ENCODE measurements at regions not wholly inside any gene's neighbourhood (a gene's known extent, or its start where the extent isn't known, plus 50 kb on each side); places are given as distances from the start of the nearest gene placed in this dataset.

DNA sequence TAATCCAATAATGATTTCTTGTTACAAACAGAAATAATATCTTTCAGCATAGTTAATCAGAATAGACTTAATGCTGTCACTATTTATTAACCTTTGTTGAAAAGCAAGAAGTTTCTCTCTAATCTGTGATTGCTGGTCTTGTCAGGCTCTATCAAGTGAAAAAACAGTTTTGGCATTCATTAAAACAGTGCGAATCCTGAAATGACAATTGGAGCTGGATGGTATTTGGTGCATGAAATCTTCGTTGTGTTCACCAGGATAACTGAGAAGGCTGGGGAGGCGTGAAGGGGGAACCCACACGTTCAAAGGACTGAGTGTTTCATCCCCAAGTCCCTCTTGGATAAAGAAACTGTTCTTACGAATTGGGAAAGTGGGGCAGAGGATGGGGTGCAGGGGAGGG, 190.2 kb upstream of the MYL2 start:
- no peak for DNase-seq (ENCODE audit: low spot score)

GRCh38 chr12:111108726-111109125, 188.3 kb upstream of the MYL2 start:
- no peak for DNase-seq (ENCODE audit: low spot score)

DNA sequence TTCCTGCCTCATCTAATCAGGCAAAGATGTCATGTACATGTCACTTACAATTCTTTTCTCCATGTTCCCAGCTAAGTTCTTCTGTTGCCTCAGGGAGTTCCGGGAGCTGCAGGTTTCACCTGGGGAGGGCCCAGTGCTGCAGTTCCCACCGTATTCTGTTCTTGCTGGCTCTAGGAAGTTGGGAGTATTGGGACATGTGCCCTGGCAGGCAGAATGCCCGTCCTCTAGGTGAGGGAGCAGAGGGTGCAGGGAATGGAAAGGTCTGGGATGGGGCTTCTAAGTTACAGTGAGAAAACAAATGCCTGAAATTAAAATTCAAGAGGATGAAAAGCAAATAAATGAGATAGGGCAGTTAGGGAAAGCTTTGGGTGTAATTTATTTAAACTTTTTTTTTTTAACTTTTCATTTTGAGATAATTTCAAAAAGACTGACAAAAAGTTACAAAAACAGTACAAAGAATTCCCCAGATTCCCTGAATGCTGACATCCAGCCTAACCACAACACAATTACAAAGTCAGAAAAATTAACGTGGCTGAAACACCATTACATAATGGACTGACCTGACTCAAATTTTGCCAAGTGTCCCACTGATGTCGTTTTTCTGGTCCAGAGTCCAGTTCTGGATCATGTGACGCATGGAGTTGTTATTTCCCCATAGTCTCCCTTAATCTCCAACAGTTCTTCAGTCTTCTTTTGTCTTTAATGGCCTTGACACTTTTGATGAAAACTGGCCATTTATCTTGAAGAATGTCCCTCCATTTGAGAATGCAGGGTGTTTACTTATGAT, 187.2 kb upstream of the MYL2 start:
- no peak for DNase-seq (ENCODE audit: low spot score)

DNA sequence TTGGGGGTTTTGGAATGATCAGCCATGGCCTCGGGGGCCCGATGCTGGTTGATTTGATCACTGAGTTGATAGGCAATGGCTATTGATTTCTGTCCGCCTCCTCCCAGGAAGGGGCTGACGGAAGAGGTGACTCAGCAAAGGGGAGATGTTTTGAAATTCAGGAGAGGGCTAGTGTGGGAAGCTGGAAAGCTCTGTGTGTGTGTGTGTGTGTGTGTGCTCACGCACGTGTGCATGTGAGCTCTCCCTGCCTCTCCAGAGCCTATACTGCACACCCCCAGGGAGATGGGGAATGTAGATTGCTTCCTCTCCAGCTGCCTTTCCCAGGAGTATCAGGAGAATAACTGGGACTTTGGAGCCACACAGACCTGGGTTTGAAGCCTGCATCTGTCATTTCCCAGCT, 184.9 kb upstream of the MYL2 start:
- no peak for DNase-seq (ENCODE audit: low spot score)

GRCh38 chr12:111103583-111103982, 183.2 kb upstream of the MYL2 start:
- DNase-seq (ENCODE audit: low spot score) = no peak

DNA sequence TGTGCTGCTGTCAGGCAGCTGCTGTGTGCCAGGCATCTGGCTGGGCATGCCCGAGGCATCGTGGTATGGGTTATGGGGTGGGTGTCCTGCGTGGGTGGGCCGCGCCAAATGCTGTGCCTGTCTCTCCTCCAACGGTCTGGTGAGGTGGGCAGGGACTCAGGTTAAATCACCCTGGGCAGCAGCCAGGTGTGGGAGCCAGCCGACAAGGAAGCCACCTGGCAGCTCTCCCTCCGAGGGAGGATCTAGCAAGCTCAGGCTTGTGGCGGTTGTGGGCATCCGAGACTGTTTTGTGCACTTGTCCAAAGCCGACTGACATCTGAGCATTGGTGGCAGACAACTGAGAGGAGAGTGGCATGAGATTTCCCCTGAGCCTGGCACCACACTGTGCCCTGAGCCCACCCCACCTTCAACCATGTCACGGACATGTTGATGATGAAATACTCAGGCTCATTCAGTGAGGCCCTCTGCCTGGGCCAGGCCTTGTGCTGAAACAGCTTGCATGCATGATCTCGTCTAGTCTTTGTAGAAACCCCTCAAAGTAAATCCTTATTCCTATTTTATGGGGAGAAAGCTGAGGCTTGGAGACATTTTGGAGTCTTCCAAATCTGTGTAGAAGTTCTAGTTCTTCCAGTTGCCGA, 181.8 kb upstream of the MYL2 start:
- no peak for DNase-seq (ENCODE audit: low spot score)

- DNase-seq (ENCODE audit: low spot score) = no peak
These were observed 180.6 kb upstream of the MYL2 start for GRCh38 chr12:111101003-111101402.

DNA sequence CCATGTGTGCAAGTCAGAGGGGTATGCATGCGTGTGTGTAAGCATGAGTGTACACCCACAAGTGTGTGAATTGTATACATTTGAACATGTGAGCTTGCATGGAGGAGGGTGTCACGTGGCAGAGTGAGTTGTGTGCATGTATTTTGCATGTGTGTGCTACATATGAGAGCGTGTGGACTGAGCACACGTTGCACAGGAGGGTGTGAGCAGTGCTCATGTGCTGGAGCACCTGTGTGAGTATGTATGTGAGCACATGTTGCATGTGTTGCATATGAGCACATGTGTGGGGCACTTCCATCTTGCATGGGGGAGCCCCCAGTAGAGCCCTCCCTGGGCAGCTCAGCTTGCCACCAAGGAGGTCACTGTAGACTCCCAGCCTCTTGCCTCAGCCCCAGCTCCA, 180.2 kb upstream of the MYL2 start:
- DNase-seq (ENCODE audit: low spot score) = no peak

- DNase-seq (ENCODE audit: low spot score) = no peak
These were observed 179.6 kb upstream of the MYL2 start for GRCh38 chr12:111100003-111100402.

DNA sequence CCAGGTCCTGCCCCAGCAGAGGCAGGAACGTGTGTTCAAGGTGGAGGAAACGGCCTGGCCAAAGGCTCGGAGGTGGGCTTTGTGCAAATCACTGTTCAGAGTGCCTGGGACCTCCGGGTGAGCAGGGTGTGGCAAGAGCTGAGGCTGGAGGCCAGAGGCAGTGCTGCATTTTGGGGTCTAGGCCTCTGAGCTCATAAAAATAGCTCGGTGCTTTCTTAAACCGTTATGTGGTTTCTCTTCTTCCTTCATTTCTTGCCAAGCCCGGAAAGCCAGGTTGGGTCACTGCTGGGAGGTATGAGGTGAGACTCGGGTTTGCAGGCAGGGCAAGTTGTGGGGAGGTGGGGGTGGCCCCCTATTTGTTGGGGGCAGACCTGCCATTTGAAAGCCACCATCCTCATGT, 178.8 kb upstream of the MYL2 start:
- no peak for DNase-seq (ENCODE audit: low spot score)

DNA sequence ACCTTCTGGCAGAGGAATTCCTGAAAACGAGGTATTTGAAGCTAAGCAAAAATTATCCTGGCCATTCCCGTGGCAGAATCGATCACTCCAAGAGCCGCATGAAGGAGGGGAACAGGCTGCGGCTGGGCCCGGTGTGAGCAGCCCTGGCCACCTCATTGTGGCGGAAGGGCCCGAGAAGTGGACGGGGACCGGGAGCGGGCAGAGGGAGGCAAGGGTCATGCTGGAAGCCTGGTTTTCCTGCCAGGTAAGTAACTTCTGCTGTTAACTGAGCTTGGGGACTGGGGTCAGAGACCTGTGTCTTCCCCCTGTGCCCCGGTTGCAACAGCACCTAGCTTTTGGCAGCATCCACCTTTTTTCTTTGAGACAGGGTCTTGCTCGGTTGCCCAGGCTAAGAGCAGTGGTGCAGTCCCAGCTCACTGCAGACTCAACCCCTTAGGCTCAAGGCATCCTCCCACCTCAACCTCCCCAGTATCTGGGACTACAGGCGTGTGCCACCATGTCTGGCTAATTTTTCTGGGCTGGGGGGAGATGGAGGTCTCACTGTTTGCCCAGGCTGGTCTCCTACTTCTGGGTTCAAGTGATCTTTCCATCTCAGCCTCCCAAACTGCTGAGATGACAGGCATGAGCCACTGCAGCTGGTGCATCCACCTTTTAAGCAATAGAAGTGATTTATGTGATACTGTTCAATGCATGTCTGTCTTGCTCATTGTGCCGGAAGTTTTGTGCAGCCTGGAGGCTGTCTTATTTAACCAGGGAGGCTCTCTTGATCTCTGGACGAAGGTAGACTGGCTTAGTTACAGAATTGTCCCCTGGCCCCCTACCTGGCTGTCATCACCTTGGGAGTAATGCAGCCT, 174.0 kb upstream of the MYL2 start:
- no peak for DNase-seq (ENCODE audit: low spot score)

DNA sequence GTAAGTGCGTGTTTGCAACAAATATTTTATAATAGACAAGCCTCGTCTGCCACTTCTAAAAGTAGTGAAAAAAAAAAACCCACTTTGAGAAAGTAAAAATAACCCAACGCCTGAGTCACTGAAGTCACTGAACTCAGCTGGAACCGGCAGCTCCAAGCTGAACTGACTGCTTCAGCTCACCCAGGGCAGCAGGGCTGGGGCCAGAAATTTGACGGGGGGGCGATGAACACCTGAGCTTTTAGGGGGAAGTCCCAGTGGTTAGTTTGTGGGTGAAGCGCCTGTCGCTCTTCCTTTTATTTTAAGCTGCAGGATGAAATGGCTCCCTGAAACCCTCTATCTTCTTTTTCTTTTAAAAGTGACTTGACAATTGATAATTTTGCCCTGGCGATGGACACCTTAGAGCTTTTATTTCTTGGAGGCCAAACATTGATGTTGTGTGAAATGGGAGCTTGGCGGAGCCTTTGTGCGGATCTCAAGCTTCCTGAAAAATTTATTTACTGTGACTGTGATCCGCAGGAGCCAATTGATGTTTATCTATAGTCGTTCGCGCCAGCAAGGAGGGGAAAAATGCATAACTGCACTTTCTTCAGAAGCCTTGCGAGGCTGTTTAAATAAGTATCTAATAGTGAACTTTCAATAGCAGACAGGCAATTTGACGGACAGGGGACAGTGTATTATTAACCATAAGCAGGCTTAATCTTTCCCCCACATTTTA, 173.2 kb upstream of the MYL2 start:
- DNase-seq (ENCODE audit: low spot score) = peak; percentile 57

- no peak for DNase-seq (ENCODE audit: low spot score)
These were observed 170.7 kb upstream of the MYL2 start for GRCh38 chr12:111091051-111091450.

GRCh38 chr12:111089616-111090015, 169.2 kb upstream of the MYL2 start:
- no peak for DNase-seq (ENCODE audit: low spot score)

- DNase-seq (ENCODE audit: low spot score) = no peak
These were observed 168.0 kb upstream of the MYL2 start for GRCh38 chr12:111088409-111088808.

- no peak for DNase-seq (ENCODE audit: low spot score)
These were observed 166.7 kb upstream of the MYL2 start for GRCh38 chr12:111086947-111087700.

DNA sequence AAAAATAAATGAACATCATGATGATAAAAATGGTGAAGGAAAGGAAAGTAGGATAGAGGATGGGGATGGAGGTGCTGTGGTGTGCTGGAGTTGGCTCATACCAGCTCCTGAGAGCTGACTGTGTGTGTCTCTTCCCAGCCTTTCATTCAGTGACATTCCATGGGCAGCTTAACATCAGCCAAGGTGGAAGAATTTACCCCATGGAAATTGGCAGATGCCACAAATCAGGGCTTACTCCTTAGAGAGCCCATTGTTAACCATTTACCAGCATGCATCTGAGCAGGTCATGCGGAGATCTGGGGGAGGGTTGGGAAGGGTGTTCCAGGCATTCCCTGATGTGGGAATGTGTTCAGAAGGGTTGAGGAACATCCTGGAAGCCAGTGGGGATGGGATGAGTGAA, 164.7 kb upstream of the MYL2 start:
- no peak for DNase-seq (ENCODE audit: low spot score)

DNA sequence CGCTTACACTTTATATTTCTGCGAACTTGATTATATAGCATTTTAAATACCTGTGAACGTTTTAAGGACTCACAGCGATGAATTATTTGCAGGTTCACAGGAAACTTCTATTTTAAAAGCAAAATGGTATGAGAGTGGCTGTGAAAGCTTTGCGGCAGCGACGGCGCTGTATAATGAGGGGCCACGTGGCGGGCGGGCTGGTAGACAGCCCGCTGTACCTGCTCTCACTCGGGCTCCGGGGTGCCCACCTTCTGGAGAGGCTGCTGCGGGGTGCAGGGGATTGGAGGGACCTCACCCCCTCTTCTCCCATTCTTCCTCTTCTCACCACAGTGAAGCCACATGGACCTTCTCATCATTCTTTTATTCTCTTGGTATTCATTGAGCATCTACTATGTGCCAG, 164.2 kb upstream of the MYL2 start:
- no peak for DNase-seq (ENCODE audit: low spot score)

DNA sequence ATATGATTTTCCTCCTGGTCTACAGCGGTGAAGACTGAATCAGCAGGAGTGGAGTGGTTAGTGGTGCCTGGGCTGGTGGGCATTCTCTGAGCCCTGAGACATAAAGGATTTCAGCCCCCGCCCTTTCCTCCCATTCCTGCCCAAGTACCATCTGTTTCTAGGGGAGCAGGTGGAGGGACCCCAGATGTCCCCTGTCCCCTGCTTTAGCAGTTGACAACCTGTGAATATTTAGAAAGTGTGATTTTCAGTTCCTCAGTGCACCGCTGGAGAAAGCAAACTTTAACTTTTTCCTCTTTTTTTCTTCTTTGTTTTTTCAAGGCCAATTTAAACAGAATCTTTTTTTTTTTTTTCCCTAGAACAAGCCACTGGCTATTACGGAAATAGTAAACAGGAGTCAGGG, 163.8 kb upstream of the MYL2 start:
- no peak for DNase-seq (ENCODE audit: low spot score)

DNA sequence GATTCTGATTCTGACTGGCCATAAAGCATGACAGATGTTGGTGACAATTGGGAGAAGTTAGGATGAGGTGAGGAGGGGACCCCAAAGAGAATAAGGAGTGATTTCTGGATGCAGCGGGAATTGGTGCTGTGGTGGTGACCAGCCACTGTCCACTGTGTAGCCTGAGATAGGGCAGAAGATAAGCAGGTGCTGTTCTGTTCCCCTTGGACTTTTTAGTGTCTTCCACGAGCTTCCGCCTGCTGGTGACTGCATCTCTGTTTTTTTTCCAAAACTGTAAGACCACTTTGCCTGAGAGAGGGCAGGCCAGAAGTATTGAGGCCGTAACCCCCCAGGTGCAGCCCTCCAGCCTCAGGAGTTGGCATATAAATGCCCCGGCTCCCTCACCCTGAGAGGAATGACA, 161.2 kb upstream of the MYL2 start:
- no peak for DNase-seq (ENCODE audit: low spot score)

- no peak for DNase-seq (ENCODE audit: low spot score)
These were observed 158.4 kb upstream of the MYL2 start for GRCh38 chr12:111078731-111079130.
